ENCODE measurements at regions not wholly inside any gene's neighbourhood (a gene's known extent, or its start where the extent isn't known, plus 50 kb on each side); places are given as distances from the start of the nearest gene placed in this dataset.

DNA sequence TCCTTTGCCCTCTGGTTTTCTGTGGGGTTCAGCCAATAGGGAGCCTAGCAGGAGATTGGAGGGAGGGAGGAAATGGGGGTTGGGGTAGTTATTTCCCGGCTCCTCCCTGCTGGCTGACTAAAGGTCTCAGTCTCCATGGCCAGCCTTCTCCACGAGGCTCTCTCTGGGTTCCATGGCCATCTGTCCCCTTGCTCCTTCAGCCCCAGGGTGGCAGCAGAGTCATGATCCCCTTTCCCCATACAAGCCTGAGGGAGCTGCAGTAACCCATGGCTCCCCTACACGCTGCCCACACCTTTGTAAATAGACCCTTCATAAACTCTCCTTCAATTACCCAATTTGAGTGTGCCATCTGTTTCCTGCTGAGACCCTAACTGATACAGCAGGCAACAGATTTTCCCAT, 176.1 kb upstream of the CSF3R start:
- TF ChIP-seq, protein P1, sequence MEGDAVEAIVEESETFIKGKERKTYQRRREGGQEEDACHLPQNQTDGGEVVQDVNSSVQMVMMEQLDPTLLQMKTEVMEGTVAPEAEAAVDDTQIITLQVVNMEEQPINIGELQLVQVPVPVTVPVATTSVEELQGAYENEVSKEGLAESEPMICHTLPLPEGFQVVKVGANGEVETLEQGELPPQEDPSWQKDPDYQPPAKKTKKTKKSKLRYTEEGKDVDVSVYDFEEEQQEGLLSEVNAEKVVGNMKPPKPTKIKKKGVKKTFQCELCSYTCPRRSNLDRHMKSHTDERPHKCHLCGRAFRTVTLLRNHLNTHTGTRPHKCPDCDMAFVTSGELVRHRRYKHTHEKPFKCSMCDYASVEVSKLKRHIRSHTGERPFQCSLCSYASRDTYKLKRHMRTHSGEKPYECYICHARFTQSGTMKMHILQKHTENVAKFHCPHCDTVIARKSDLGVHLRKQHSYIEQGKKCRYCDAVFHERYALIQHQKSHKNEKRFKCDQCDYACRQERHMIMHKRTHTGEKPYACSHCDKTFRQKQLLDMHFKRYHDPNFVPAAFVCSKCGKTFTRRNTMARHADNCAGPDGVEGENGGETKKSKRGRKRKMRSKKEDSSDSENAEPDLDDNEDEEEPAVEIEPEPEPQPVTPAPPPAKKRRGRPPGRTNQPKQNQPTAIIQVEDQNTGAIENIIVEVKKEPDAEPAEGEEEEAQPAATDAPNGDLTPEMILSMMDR (IDR thresholded peaks at IDR 0.05) = no peak
- no peak for TF ChIP-seq POLR2A (IDR thresholded peaks at IDR 0.05)

Data from esophagus squamous epithelium (tissue), 4 donors.